NB4 (cell line): ENCODE measurements at regions not wholly inside any gene's neighbourhood (a gene's known extent, or its start where the extent isn't known, plus 50 kb on each side); places are given as distances from the start of the nearest gene placed in this dataset.

ENCODE experiments used
- MYC ChIP-seq: IDR thresholded peaks from 2 replicates; pipeline ENCODE4 v1.6.1; 2011; ENCODE audit warnings: low read depth, low read length
- POLR2A ChIP-seq: IDR thresholded peaks from 2 replicates; pipeline ENCODE4 v1.6.1; 2011; ENCODE audit warnings: mild to moderate bottlenecking; ENCODE audit not compliant: insufficient read length; ENCODE audit errors: extremely low read depth
- TF ChIP-seq, protein P1 (sequence below): IDR thresholded peaks from one replicate; pipeline ENCODE4 v1.5.1; 2012; ENCODE audit warnings: low read depth, low read length

- TF ChIP-seq, protein P1, sequence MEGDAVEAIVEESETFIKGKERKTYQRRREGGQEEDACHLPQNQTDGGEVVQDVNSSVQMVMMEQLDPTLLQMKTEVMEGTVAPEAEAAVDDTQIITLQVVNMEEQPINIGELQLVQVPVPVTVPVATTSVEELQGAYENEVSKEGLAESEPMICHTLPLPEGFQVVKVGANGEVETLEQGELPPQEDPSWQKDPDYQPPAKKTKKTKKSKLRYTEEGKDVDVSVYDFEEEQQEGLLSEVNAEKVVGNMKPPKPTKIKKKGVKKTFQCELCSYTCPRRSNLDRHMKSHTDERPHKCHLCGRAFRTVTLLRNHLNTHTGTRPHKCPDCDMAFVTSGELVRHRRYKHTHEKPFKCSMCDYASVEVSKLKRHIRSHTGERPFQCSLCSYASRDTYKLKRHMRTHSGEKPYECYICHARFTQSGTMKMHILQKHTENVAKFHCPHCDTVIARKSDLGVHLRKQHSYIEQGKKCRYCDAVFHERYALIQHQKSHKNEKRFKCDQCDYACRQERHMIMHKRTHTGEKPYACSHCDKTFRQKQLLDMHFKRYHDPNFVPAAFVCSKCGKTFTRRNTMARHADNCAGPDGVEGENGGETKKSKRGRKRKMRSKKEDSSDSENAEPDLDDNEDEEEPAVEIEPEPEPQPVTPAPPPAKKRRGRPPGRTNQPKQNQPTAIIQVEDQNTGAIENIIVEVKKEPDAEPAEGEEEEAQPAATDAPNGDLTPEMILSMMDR = no peak
- TF ChIP-seq POLR2A (no peak), MYC (no peak)
Measured at GRCh38 chr17:13833921-13834320, 232.2 kb upstream of the HS3ST3A1 start.
